ENCODE measurements at regions not wholly inside any gene's neighbourhood (a gene's known extent, or its start where the extent isn't known, plus 50 kb on each side); places are given as distances from the start of the nearest gene placed in this dataset.

- TF ChIP-seq CTCF (conservative IDR thresholded peaks at IDR 0.05), result no peak
- no peak for TF ChIP-seq EZH2 (IDR thresholded peaks at IDR 0.05; ENCODE audit: low read depth)
These were observed 153.7 kb upstream of the ARGLU1 start for GRCh38 chr13:106721599-106721998.
